Astrocyte (in vitro differentiated cells and primary cell): ENCODE measurements at regions not wholly inside any gene's neighbourhood (a gene's known extent, or its start where the extent isn't known, plus 50 kb on each side); places are given as distances from the start of the nearest gene placed in this dataset.

ENCODE experiments used
- DNase-seq: peaks from one replicate; pipeline ENCODE4 v3.0.0-alpha.2; 2010; ENCODE audit warnings: low read depth
- FAIRE-seq: peaks from 2 replicates; lab custom pipeline; 2011; peaks lifted over from hg19 to GRCh38; lab: Jason Lieb, UNC
- H2AFZ ChIP-seq: 2 replicates; pipeline ENCODE4 v1.6.0; 2012; ENCODE audit warnings: low read depth, low read length, inconsistent platforms
- H3K27ac ChIP-seq: 2 replicates; pipeline ENCODE4 v1.5.1; 2011; ENCODE audit warnings: low read depth, low read length, inconsistent platforms
- H3K27me3 ChIP-seq: 2 replicates; pipeline ENCODE4 v1.6.0; 2011; ENCODE audit warnings: low read length, inconsistent platforms; ENCODE audit not compliant: insufficient read depth
- H3K36me3 ChIP-seq: 2 replicates; pipeline ENCODE4 v1.5.1; 2011; ENCODE audit warnings: low read length, inconsistent platforms; ENCODE audit not compliant: insufficient read depth
- H3K4me1 ChIP-seq: 2 replicates; pipeline ENCODE4 v1.5.1; 2011; ENCODE audit warnings: low read length, inconsistent platforms; ENCODE audit not compliant: insufficient read depth
- H3K4me2 ChIP-seq: 2 replicates; pipeline ENCODE4 v1.6.0; 2012; ENCODE audit warnings: low read length, inconsistent platforms
- H3K4me3 ChIP-seq: 2 replicates; pipeline ENCODE4 v1.5.1; 2011; ENCODE audit warnings: low read depth, mild to moderate bottlenecking, low read length, inconsistent platforms; ENCODE audit not compliant: insufficient read depth
- H3K79me2 ChIP-seq: 2 replicates; pipeline ENCODE4 v1.6.0; 2012; ENCODE audit warnings: mild to moderate bottlenecking, low read length, inconsistent platforms; ENCODE audit not compliant: insufficient read depth
- H3K9ac ChIP-seq: 2 replicates; pipeline ENCODE4 v1.6.0; 2012; ENCODE audit warnings: mild to moderate bottlenecking, low read length, inconsistent platforms
- H3K9me3 ChIP-seq: 2 replicates; pipeline ENCODE4 v1.5.1; 2012; ENCODE audit warnings: low read depth, mild to moderate bottlenecking, low read length, inconsistent platforms; ENCODE audit not compliant: insufficient read depth
- H4K20me1 ChIP-seq: 2 replicates; pipeline ENCODE4 v1.6.0; 2012; ENCODE audit warnings: low read length, inconsistent platforms; ENCODE audit not compliant: insufficient read depth
- H3K27ac Mint-ChIP-seq: one replicate; pipeline ENCODE4 v1.8.0; 2021; ENCODE audit warnings: mild to moderate bottlenecking, mixed read lengths; ENCODE audit not compliant: unreplicated experiment
- H3K27me3 Mint-ChIP-seq: one replicate; pipeline ENCODE4 v1.8.0; 2021; ENCODE audit warnings: low read depth, mixed read lengths; ENCODE audit not compliant: unreplicated experiment
- H3K36me3 Mint-ChIP-seq: one replicate; pipeline ENCODE4 v1.8.0; 2021; ENCODE audit warnings: low read depth, mixed read lengths; ENCODE audit not compliant: unreplicated experiment
- H3K4me1 Mint-ChIP-seq: one replicate; pipeline ENCODE4 v1.8.0; 2021; ENCODE audit warnings: low read depth, mixed read lengths; ENCODE audit not compliant: unreplicated experiment
- H3K4me3 Mint-ChIP-seq: one replicate; pipeline ENCODE4 v1.8.0; 2021; ENCODE audit warnings: mild to moderate bottlenecking, moderate library complexity, mixed read lengths; ENCODE audit not compliant: unreplicated experiment
- H3K9me3 Mint-ChIP-seq: one replicate; pipeline ENCODE4 v1.8.0; 2021; ENCODE audit warnings: mild to moderate bottlenecking, mixed read lengths; ENCODE audit not compliant: unreplicated experiment
- EZH2 ChIP-seq: IDR thresholded peaks from 2 replicates; pipeline ENCODE4 v1.6.1; 2012; ENCODE audit warnings: mild to moderate bottlenecking, low read length, inconsistent platforms; ENCODE audit not compliant: insufficient read depth
- TF ChIP-seq, protein P1 (sequence below): IDR thresholded peaks from 2 replicates; pipeline ENCODE4 v1.5.1; 2011; ENCODE audit warnings: low read depth, mild to moderate bottlenecking, inconsistent platforms, low read length, moderate library complexity; ENCODE audit not compliant: insufficient read depth

DNA sequence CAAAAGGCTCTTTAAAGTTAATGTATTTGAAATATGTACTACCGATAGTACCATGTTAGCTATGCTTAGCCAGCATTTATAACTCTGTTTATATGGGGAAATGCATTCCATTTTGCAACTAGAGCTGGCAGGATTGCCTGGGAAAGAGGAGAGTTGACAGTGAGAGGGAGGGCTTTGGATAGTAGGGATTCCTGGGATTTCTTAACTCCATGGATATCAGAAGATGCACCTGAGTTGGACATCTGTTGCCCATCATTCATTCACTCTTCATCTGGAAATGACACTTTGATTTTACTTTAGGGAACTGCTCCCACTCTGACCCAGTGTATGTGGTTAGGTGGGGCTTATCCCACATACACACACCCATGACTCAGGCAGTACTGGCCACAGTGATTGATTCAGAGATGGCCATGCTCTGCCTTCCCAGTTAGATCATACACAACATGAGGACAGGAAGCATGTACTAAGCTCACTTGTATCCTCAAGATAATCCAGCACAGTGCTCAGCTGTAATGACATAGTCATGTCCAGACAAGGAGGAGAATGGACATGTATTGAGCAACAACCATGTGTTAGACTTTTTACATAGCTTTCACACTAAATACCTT lies 248.8 kb downstream of the MREG start:
- Histone ChIP-seq H2AFZ (no peak overlapping the region), H3K4me2 (no peak overlapping the region), H3K79me2 (no peaks in the 10 kb centered on the region), H3K36me3 (no peaks in the 10 kb centered on the region), H3K27me3 (no peaks in the 10 kb centered on the region), H3K9ac (no peak overlapping the region), H3K4me1 (peaks cover 5% of the 10 kb centered on the region), H3K27ac (no peak overlapping the region), H3K9me3 (no peaks in the 10 kb centered on the region), H4K20me1 (no peaks in the 10 kb centered on the region), H3K4me3 (no peak overlapping the region)
- TF ChIP-seq EZH2: no peak
- TF ChIP-seq, protein P1, sequence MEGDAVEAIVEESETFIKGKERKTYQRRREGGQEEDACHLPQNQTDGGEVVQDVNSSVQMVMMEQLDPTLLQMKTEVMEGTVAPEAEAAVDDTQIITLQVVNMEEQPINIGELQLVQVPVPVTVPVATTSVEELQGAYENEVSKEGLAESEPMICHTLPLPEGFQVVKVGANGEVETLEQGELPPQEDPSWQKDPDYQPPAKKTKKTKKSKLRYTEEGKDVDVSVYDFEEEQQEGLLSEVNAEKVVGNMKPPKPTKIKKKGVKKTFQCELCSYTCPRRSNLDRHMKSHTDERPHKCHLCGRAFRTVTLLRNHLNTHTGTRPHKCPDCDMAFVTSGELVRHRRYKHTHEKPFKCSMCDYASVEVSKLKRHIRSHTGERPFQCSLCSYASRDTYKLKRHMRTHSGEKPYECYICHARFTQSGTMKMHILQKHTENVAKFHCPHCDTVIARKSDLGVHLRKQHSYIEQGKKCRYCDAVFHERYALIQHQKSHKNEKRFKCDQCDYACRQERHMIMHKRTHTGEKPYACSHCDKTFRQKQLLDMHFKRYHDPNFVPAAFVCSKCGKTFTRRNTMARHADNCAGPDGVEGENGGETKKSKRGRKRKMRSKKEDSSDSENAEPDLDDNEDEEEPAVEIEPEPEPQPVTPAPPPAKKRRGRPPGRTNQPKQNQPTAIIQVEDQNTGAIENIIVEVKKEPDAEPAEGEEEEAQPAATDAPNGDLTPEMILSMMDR: no peak
- Mint-ChIP-seq H3K4me3 (no peak overlapping the region), H3K27me3 (no peaks in the 10 kb centered on the region), H3K27ac (no peak overlapping the region), H3K9me3 (peaks cover 25% of the 10 kb centered on the region), H3K36me3 (peaks cover 4% of the 10 kb centered on the region), H3K4me1 (peaks cover 17% of the 10 kb centered on the region)
- DNase-seq (peak; percentile 89), FAIRE-seq (no peak)

DNA sequence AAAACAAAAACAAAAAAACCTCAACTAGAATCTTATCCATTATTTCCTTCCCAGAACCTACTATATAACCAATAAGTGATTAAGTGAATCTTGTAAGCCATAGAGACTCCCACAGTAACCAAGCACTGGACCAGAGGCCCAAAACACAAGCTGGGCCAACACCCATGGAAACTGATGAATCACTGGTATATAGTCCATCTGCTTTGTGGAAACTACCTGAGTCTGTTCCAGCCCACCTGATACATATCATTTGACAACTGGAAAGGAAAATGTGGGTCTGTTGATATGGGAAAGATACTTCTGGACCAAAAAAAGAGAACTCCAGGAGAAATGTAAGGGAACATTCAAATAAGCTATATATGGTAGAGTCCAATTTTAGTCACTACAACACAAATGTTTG lies 252.8 kb downstream of the MREG start:
- H3K27me3 ChIP-seq: no peaks in the 10 kb centered on the region
- Mint-ChIP-seq H3K27ac (peak overlapping the region; percentile 66), H3K9me3 (peaks cover 11% of the 10 kb centered on the region), H3K36me3 (peaks cover 2% of the 10 kb centered on the region), H3K27me3 (no peaks in the 10 kb centered on the region), H3K4me1 (peaks cover 34% of the 10 kb centered on the region), H3K4me3 (no peak overlapping the region)
- peaks cover 13% of the 10 kb centered on the region for H3K4me1 ChIP-seq
- no peak overlapping the region for H3K27ac ChIP-seq
- no peak overlapping the region for H3K4me2 ChIP-seq
- no peaks in the 10 kb centered on the region for H3K36me3 ChIP-seq
- H4K20me1 ChIP-seq: no peaks in the 10 kb centered on the region
- no peak overlapping the region for H3K9ac ChIP-seq
- no peak for FAIRE-seq
- no peak for DNase-seq
- TF ChIP-seq, protein P1: no peak
- TF ChIP-seq EZH2: no peak
- no peak overlapping the region for H2AFZ ChIP-seq
- no peaks in the 10 kb centered on the region for H3K79me2 ChIP-seq
- no peak overlapping the region for H3K4me3 ChIP-seq
- H3K9me3 ChIP-seq: no peaks in the 10 kb centered on the region

DNA sequence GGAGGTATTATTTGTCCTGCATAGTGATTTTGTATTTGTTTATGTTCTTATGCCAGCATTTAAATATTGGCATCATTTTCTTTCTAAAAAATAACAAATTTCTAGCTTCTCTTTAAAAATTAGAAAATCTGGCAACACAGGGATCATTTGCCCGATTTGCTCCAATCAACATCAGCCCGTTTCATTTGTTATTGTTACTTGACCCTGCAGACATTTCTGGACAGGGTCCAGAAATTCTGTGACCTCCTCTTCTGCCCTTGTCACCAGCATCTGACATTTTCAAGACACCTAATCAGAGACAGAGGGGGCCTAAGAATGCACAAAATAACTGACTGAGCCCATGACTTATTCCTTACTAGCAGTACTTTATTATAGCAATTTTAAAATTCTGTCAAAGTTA lies 253.3 kb downstream of the MREG start:
- Mint-ChIP-seq H3K27me3 (no peaks in the 10 kb centered on the region), H3K9me3 (peaks cover 11% of the 10 kb centered on the region), H3K36me3 (peaks cover 2% of the 10 kb centered on the region), H3K27ac (peak overlapping the region; percentile 66), H3K4me1 (peaks cover 34% of the 10 kb centered on the region), H3K4me3 (no peak overlapping the region)
- H2AFZ ChIP-seq: no peak overlapping the region
- no peak overlapping the region for H3K9ac ChIP-seq
- peaks cover 13% of the 10 kb centered on the region for H3K4me1 ChIP-seq
- peak overlapping the region; percentile 7 for H3K4me2 ChIP-seq
- no peaks in the 10 kb centered on the region for H3K36me3 ChIP-seq
- H4K20me1 ChIP-seq: no peaks in the 10 kb centered on the region
- no peaks in the 10 kb centered on the region for H3K9me3 ChIP-seq
- no peak overlapping the region for H3K4me3 ChIP-seq
- DNase-seq: no peak
- no peak for TF ChIP-seq EZH2
- TF ChIP-seq, protein P1: no peak
- no peaks in the 10 kb centered on the region for H3K79me2 ChIP-seq
- H3K27ac ChIP-seq: no peak overlapping the region
- no peak for FAIRE-seq
- H3K27me3 ChIP-seq: no peaks in the 10 kb centered on the region
